ENCODE measurements at regions not wholly inside any gene's neighbourhood (a gene's known extent, or its start where the extent isn't known, plus 50 kb on each side); places are given as distances from the start of the nearest gene placed in this dataset.

- TF ChIP-seq CTCF (IDR thresholded peaks at IDR 0.05) (no peak), POLR2A (IDR thresholded peaks at IDR 0.05) (no peak)
Observed at GRCh38 chr3:72299823-72300222, 514.9 kb upstream of the PROK2 start.
